Thyroid gland (tissue), 4 donors: ENCODE measurements at regions not wholly inside any gene's neighbourhood (a gene's known extent, or its start where the extent isn't known, plus 50 kb on each side); places are given as distances from the start of the nearest gene placed in this dataset.

Source experiments
- CTCF ChIP-seq, 6 experiments: fragments of 200-600 bp in 3 of 6; fragments of 450-650 bp in 3 of 6; sonication (generic) in 3 of 6; IDR thresholded peaks; one replicate each; pipeline ENCODE4 v1.5.1; 2016 to 2019; ENCODE audit warnings: antibody characterized with exemption in 6 of 6, mild to moderate bottlenecking in 2 of 6, inconsistent platforms in 1 of 6, moderate library complexity in 1 of 6
- POLR2A ChIP-seq, 2 donors: fragments of 450-650 bp; IDR thresholded peaks; one replicate each; pipeline ENCODE4 v1.6.1; 2017; ENCODE audit warnings: antibody characterized with exemption in 2 of 2, mild to moderate bottlenecking in 2 of 2, moderate library complexity in 1 of 2

- TF ChIP-seq CTCF (IDR thresholded peaks at IDR 0.05) (no peak), POLR2A (IDR thresholded peaks at IDR 0.05) (no peak)
Measured at GRCh38 chr13:39938596-39938995, 283.1 kb downstream of the COG6 start.
